GM12878 (cell line): ENCODE measurements at regions not wholly inside any gene's neighbourhood (a gene's known extent, or its start where the extent isn't known, plus 50 kb on each side); places are given as distances from the start of the nearest gene placed in this dataset.

ENCODE experiments used
- ATF7 ChIP-seq: fragments of 450-650 bp; IDR thresholded peaks from 2 replicates; pipeline ENCODE4 v1.6.1; 2016; ENCODE audit warnings: low read depth, mild to moderate bottlenecking
- CHD2 ChIP-seq: IDR thresholded peaks from 2 replicates; pipeline ENCODE4 v1.6.1; 2011; ENCODE audit warnings: low read depth, low read length, improper control_type of control experiment, borderline replicate concordance
- CREB1 ChIP-seq: IDR thresholded peaks from 2 replicates; pipeline ENCODE4 v1.6.1; 2012; ENCODE audit warnings: low read depth, mild to moderate bottlenecking, inconsistent platforms
- HDAC2 ChIP-seq: fragments of 200-600 bp; sonication (generic); IDR thresholded peaks from 2 replicates; pipeline ENCODE4 v1.6.1; 2017
- JUND ChIP-seq: IDR thresholded peaks from 2 replicates; pipeline ENCODE4 v1.6.1; 2012; ENCODE audit warnings: low read depth, mild to moderate bottlenecking, low read length, improper control_type of control experiment, moderate library complexity
- MXI1 ChIP-seq: fragments of 150-350 bp; IDR thresholded peaks from 2 replicates; pipeline ENCODE4 v1.6.1; 2011; ENCODE audit warnings: low read depth, mild to moderate bottlenecking, inconsistent platforms, low read length, improper control_type of control experiment
- MYC ChIP-seq: IDR thresholded peaks from 2 replicates; pipeline ENCODE4 v1.6.1; 2011; ENCODE audit warnings: mild to moderate bottlenecking, low read length, moderate library complexity, inconsistent platforms; ENCODE audit not compliant: insufficient read depth, insufficient replicate concordance, insufficient read length, severe bottlenecking
- PML ChIP-seq: IDR thresholded peaks from 2 replicates; pipeline ENCODE4 v1.6.1; 2012; ENCODE audit warnings: low read length, inconsistent platforms
- USF1 ChIP-seq: IDR thresholded peaks from 2 replicates; pipeline ENCODE4 v1.6.1; 2011; ENCODE audit warnings: borderline replicate concordance, low read depth, mild to moderate bottlenecking, moderate library complexity, mixed read lengths, low read length; ENCODE audit not compliant: insufficient read depth; ENCODE audit errors: extremely low read length
- TF ChIP-seq, protein P1 (sequence below): fragments of 450-650 bp; IDR thresholded peaks from 2 replicates; pipeline ENCODE4 v1.6.1; 2014; ENCODE audit warnings: mild to moderate bottlenecking
- TF ChIP-seq, protein P2 (sequence below): IDR thresholded peaks from 2 replicates; pipeline ENCODE4 v1.6.1; 2012; ENCODE audit warnings: improper control_type of control experiment, low read depth, low read length; ENCODE audit not compliant: insufficient replicate concordance

DNA sequence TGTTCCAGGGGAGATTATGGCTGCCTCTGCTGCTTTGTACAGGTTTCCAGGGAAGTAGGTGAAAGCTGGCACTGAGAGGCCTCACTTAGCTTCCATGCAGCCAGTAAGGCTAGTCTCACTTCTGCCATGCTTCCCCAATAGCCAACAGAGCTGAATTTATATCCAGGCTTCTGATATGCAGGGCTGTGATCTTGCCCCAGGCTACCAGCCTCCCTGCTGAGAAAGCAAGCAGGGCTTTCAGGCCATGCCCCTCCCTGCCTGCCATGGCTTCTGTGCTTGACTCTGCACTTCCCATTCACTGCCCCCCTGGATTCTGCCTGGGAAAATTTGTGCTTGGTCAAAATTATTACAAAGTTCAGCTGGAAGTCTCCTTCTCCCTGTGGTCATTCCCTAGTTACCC, 302.1 kb upstream of the FBXO33 start (continued):
- no peak for TF ChIP-seq USF1
- no peak for TF ChIP-seq ATF7
- no peak for TF ChIP-seq CHD2
- TF ChIP-seq, protein P1, sequence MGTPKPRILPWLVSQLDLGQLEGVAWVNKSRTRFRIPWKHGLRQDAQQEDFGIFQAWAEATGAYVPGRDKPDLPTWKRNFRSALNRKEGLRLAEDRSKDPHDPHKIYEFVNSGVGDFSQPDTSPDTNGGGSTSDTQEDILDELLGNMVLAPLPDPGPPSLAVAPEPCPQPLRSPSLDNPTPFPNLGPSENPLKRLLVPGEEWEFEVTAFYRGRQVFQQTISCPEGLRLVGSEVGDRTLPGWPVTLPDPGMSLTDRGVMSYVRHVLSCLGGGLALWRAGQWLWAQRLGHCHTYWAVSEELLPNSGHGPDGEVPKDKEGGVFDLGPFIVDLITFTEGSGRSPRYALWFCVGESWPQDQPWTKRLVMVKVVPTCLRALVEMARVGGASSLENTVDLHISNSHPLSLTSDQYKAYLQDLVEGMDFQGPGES: no peak
- TF ChIP-seq HDAC2: no peak
- no peak for TF ChIP-seq MYC
- TF ChIP-seq MXI1: no peak
- TF ChIP-seq PML: no peak
- no peak for TF ChIP-seq CREB1
- TF ChIP-seq JUND: no peak
- TF ChIP-seq, protein P2, sequence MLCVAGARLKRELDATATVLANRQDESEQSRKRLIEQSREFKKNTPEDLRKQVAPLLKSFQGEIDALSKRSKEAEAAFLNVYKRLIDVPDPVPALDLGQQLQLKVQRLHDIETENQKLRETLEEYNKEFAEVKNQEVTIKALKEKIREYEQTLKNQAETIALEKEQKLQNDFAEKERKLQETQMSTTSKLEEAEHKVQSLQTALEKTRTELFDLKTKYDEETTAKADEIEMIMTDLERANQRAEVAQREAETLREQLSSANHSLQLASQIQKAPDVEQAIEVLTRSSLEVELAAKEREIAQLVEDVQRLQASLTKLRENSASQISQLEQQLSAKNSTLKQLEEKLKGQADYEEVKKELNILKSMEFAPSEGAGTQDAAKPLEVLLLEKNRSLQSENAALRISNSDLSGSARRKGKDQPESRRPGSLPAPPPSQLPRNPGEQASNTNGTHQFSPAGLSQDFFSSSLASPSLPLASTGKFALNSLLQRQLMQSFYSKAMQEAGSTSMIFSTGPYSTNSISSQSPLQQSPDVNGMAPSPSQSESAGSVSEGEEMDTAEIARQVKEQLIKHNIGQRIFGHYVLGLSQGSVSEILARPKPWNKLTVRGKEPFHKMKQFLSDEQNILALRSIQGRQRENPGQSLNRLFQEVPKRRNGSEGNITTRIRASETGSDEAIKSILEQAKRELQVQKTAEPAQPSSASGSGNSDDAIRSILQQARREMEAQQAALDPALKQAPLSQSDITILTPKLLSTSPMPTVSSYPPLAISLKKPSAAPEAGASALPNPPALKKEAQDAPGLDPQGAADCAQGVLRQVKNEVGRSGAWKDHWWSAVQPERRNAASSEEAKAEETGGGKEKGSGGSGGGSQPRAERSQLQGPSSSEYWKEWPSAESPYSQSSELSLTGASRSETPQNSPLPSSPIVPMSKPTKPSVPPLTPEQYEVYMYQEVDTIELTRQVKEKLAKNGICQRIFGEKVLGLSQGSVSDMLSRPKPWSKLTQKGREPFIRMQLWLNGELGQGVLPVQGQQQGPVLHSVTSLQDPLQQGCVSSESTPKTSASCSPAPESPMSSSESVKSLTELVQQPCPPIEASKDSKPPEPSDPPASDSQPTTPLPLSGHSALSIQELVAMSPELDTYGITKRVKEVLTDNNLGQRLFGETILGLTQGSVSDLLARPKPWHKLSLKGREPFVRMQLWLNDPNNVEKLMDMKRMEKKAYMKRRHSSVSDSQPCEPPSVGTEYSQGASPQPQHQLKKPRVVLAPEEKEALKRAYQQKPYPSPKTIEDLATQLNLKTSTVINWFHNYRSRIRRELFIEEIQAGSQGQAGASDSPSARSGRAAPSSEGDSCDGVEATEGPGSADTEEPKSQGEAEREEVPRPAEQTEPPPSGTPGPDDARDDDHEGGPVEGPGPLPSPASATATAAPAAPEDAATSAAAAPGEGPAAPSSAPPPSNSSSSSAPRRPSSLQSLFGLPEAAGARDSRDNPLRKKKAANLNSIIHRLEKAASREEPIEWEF: no peak
